ENCODE measurements at regions not wholly inside any gene's neighbourhood (a gene's known extent, or its start where the extent isn't known, plus 50 kb on each side); places are given as distances from the start of the nearest gene placed in this dataset.

DNA sequence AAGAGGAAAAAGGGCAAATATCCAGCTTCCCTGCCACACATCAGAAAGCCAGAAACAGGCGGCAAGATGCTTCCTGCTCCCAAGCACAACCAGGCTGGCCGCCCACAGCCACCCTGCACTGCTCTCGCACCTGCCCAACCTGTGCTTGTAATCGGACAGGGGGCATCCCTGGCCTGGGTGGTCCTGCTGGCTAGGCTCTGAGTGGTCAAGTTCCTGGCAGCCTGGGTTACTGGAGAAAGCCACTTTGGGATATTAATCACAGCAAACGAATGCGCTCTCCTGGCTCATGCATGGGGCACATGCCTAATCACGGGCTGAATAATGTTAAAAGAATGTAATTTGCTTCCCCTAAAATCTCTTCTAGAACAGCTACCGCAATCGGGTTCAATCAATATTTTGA is 442.4 kb downstream of the MCTP2 start:
- Histone ChIP-seq H3K27me3 (no peaks in the 10 kb centered on the region), H3K4me1 (peaks cover 14% of the 10 kb centered on the region), H3K9me3 (no peaks in the 10 kb centered on the region), H3K36me3 (no peaks in the 10 kb centered on the region), H3K4me3 (no peak overlapping the region), H3K27ac (no peak overlapping the region)
- no peak for TF ChIP-seq CTCF (IDR thresholded peaks at IDR 0.05)
- no peak for TF ChIP-seq EP300 (IDR thresholded peaks at IDR 0.05)
- TF ChIP-seq POLR2A (IDR thresholded peaks at IDR 0.05) = no peak
- no peak for TF ChIP-seq POLR2AphosphoS5 (IDR thresholded peaks at IDR 0.05)
- 49% methylated on average over 9 of the region's 9 CpGs for WGBS
- no peak for DNase-seq (ENCODE audit: low spot score in 2 of 2)

- H3K4me3 ChIP-seq = no peak overlapping the region
- no peaks in the 10 kb centered on the region for H3K27me3 ChIP-seq
- H3K27ac ChIP-seq = no peak overlapping the region
- no peaks in the 10 kb centered on the region for H3K36me3 ChIP-seq
- TF ChIP-seq EP300 (IDR thresholded peaks at IDR 0.05) (no peak), POLR2A (IDR thresholded peaks at IDR 0.05) (no peak), CTCF (IDR thresholded peaks at IDR 0.05) (no peak), POLR2AphosphoS5 (IDR thresholded peaks at IDR 0.05) (no peak)
- no peak for DNase-seq (ENCODE audit: low spot score in 2 of 2)
- H3K4me1 ChIP-seq = peaks cover 14% of the 10 kb centered on the region
- WGBS = 46% methylated on average over 10 of the region's 10 CpGs
- no peaks in the 10 kb centered on the region for H3K9me3 ChIP-seq
Measured at GRCh38 chr15:94674296-94674695, 442.9 kb downstream of the MCTP2 start.

DNA sequence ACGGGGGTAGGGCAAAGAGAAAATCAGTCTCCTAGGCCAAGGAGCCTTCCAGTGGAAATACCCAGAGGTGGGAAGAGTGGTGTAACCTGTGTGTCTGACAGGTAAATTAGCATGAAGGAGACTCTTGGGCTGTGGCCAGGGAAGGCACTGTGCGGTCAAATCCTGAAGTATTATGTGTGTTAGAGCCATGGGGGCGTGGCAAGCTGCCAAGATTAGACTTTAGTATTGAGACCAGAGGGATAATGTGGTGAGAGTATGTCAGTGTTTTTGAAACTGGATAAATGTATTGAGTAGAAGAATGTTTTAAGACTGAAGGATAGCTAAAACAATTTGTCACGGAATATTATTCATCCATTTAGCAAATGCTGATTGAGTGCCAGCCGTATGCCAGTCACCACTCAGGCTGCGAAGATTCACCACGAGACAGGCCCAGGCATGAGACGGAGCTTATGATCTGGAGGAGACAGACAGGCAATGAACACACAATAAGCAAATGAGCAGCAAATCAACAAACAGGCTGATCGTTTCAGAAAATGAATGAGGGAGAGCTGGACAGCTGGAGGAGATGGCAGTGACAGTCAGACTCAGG is 445.9 kb downstream of the MCTP2 start:
- H3K36me3 ChIP-seq = no peaks in the 10 kb centered on the region
- TF ChIP-seq EP300 (IDR thresholded peaks at IDR 0.05) = no peak
- TF ChIP-seq POLR2A (IDR thresholded peaks at IDR 0.05) = no peak
- TF ChIP-seq POLR2AphosphoS5 (IDR thresholded peaks at IDR 0.05) = no peak
- no peak for TF ChIP-seq CTCF (IDR thresholded peaks at IDR 0.05)
- no peak for DNase-seq (ENCODE audit: low spot score in 2 of 2)
- H3K4me3 ChIP-seq = no peak overlapping the region
- 44% methylated on average over 9 of the region's 9 CpGs for WGBS
- no peaks in the 10 kb centered on the region for H3K9me3 ChIP-seq
- H3K27me3 ChIP-seq = no peaks in the 10 kb centered on the region
- H3K27ac ChIP-seq = no peak overlapping the region
- H3K4me1 ChIP-seq = peaks cover 14% of the 10 kb centered on the region

- no peaks in the 10 kb centered on the region for H3K27me3 ChIP-seq
- no peak overlapping the region for H3K27ac ChIP-seq
- H3K36me3 ChIP-seq = no peaks in the 10 kb centered on the region
- peaks cover 7% of the 10 kb centered on the region for H3K4me1 ChIP-seq
- no peak overlapping the region for H3K4me3 ChIP-seq
- TF ChIP-seq EP300 (IDR thresholded peaks at IDR 0.05) (no peak), POLR2AphosphoS5 (IDR thresholded peaks at IDR 0.05) (no peak), POLR2A (IDR thresholded peaks at IDR 0.05) (no peak), CTCF (IDR thresholded peaks at IDR 0.05) (no peak)
- DNase-seq (ENCODE audit: low spot score in 2 of 2) = no peak
- no peaks in the 10 kb centered on the region for H3K9me3 ChIP-seq
- WGBS = 73% methylated on average over 3 of the region's 3 CpGs
Measured at GRCh38 chr15:94682171-94682570, 450.8 kb downstream of the MCTP2 start.

GRCh38 chr15:94683902-94684301 is 452.5 kb downstream of the MCTP2 start:
- WGBS = 67% methylated on average over 3 of the region's 3 CpGs
- H3K36me3 ChIP-seq = no peaks in the 10 kb centered on the region
- no peak overlapping the region for H3K4me3 ChIP-seq
- H3K27ac ChIP-seq = no peak overlapping the region
- H3K9me3 ChIP-seq = no peaks in the 10 kb centered on the region
- TF ChIP-seq EP300 (IDR thresholded peaks at IDR 0.05) (no peak), CTCF (IDR thresholded peaks at IDR 0.05) (no peak), POLR2AphosphoS5 (IDR thresholded peaks at IDR 0.05) (no peak), POLR2A (IDR thresholded peaks at IDR 0.05) (no peak)
- DNase-seq (ENCODE audit: low spot score in 2 of 2) = no peak
- no peaks in the 10 kb centered on the region for H3K27me3 ChIP-seq
- H3K4me1 ChIP-seq = no peaks in the 10 kb centered on the region

Measured in suprapubic skin (tissue), 4 donors.